Mesodermal cell (in vitro differentiated cells): ENCODE measurements at regions not wholly inside any gene's neighbourhood (a gene's known extent, or its start where the extent isn't known, plus 50 kb on each side); places are given as distances from the start of the nearest gene placed in this dataset.

Source experiments
- H3K27ac ChIP-seq: 2 replicates; pipeline ENCODE4 v1.7.0; 2013; ENCODE audit warnings: mild to moderate bottlenecking, low read depth, low read length, moderate library complexity; ENCODE audit not compliant: severe bottlenecking
- H3K36me3 ChIP-seq: 2 replicates; pipeline ENCODE4 v1.7.1; 2013; ENCODE audit warnings: mild to moderate bottlenecking, low read length, moderate library complexity; ENCODE audit not compliant: control insufficient read depth, insufficient read depth
- H3K4me1 ChIP-seq: one replicate; pipeline ENCODE4 v1.7.1; 2013; ENCODE audit warnings: mild to moderate bottlenecking, low read length; ENCODE audit not compliant: insufficient read depth, control insufficient read depth, poor library complexity, severe bottlenecking
- H3K4me3 ChIP-seq: 2 replicates; pipeline ENCODE4 v1.7.0; 2013; ENCODE audit warnings: low read length, control low read depth, mild to moderate bottlenecking; ENCODE audit not compliant: insufficient read depth, poor library complexity, severe bottlenecking; ENCODE audit errors: extremely low read depth
- H3K9me3 ChIP-seq: 2 replicates; pipeline ENCODE4 v1.7.1; 2013; ENCODE audit warnings: mild to moderate bottlenecking, low read length, moderate library complexity; ENCODE audit not compliant: control insufficient read depth
- WGBS, 2 experiments: methylation state at CpG; one replicate each; pipeline ENCODE4 v1.1.5; 2013; ENCODE audit warnings: missing lambda C conversion rate in 2 of 2; ENCODE audit not compliant: insufficient coverage in 2 of 2; 5-methylcytosine and 5-hydroxymethylcytosine counted together

DNA sequence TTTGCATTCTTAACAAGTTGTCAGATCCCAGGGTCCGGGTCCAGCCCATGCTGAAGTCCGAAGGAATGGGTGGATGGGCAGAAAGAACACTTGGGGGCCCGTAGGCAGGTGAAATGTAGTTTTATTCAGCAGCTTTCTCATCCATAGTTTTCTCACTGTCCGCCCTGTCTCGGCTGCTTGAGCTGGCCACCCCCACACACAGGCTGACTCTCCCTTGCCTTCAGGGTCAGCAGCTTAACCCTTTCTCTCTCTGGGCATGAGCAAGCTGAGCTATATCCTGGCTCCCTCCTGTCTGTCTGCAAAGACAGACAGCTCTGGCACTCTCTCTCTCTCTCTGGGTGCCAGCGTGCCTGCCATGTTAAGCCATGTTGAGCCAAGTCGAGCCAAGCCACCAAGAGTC is 163.9 kb downstream of the PTCSC3 start:
- WGBS, 2 experiments: 69 to 96% methylated on average over 2 to 6 of the region's 7 CpGs
- no peak overlapping the region for H3K27ac ChIP-seq
- no peaks in the 10 kb centered on the region for H3K9me3 ChIP-seq
- H3K4me1 ChIP-seq: no peaks in the 10 kb centered on the region
- H3K36me3 ChIP-seq: no peaks in the 10 kb centered on the region
- no peak overlapping the region for H3K4me3 ChIP-seq

DNA sequence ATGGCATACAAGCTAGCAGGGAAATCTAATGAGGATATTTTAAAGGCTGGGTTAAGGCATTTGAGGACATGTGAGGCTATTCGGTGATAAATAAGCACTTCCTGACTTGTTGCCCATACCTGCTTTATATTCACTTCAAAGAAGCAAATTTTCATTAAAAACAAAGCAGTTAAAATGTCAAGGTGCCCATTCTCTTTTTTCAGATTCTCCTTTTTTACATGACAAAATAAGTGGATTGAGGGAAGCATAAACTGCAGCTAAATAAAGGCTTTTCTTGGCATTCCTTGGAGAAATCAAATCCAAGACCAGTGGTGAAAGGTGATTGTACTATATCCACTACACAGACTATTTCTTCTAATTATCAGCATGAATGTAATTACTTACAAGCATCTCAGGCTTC is 166.9 kb downstream of the PTCSC3 start:
- H3K27ac ChIP-seq: no peak overlapping the region

DNA sequence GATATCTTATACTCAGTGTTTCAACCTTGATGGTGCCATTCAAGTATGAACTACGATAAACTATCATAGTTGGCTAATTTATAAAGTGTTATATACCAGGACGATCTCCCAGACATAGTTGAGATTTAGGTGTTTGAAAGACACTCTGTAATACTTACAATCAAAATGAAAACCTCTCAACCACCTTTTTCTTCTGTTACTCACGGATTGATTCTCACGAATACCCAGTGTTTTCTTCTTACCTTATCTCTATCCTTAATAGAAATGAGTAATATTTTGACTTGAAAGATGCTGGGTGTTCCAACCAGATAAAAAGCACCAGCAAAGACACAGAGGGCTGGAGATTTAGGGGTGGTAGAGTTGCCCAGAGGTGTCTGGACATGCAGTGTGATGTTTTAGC is 169.9 kb downstream of the PTCSC3 start:
- Histone ChIP-seq H3K4me3 (no peak overlapping the region), H3K9me3 (no peaks in the 10 kb centered on the region), H3K36me3 (no peaks in the 10 kb centered on the region), H3K27ac (no peak overlapping the region), H3K4me1 (no peaks in the 10 kb centered on the region)
- no CpG with 5 or more reads among the region's 4 CpGs for WGBS, 2 experiments

More for the DNA sequence above, 166.9 kb downstream of the PTCSC3 start:
- Histone ChIP-seq H3K9me3 (no peaks in the 10 kb centered on the region), H3K36me3 (no peaks in the 10 kb centered on the region), H3K4me3 (no peak overlapping the region), H3K4me1 (no peaks in the 10 kb centered on the region)
- WGBS, 2 experiments: no CpG with 5 or more reads among the region's 1 CpG

- Histone ChIP-seq H3K9me3 (no peaks in the 10 kb centered on the region), H3K27ac (no peak overlapping the region), H3K36me3 (no peaks in the 10 kb centered on the region), H3K4me1 (no peaks in the 10 kb centered on the region), H3K4me3 (no peak overlapping the region)
- WGBS, 2 experiments: 76 to 93% methylated on average over 3 of the region's 4 CpGs
Observed at GRCh38 chr14:36005670-36006069, 170.9 kb downstream of the PTCSC3 start.

DNA sequence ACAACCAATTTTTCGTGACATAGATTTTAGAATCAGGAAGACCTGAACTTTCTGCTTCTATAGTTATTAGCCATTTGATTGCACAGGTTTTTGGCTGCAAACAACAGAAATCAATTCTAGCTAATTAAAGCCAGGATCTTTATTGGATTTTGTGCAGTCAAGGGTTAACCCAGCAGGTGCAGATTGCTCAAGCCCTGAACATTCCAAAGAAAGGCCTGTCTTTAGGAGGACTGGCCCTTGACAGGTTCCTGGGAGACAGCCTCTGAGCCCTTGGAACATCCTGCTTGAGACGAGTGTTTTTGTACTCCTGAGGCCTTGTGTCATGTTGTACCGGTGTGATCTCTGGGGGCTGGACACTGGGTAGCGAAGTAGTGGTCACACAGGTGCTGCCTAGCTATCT is 174.6 kb downstream of the PTCSC3 start:
- H3K4me1 ChIP-seq: no peaks in the 10 kb centered on the region
- 83 to 95% methylated on average over 3 to 4 of the region's 4 CpGs for WGBS, 2 experiments
- H3K9me3 ChIP-seq: no peaks in the 10 kb centered on the region
- no peak overlapping the region for H3K27ac ChIP-seq
- no peak overlapping the region for H3K4me3 ChIP-seq
- H3K36me3 ChIP-seq: no peaks in the 10 kb centered on the region

DNA sequence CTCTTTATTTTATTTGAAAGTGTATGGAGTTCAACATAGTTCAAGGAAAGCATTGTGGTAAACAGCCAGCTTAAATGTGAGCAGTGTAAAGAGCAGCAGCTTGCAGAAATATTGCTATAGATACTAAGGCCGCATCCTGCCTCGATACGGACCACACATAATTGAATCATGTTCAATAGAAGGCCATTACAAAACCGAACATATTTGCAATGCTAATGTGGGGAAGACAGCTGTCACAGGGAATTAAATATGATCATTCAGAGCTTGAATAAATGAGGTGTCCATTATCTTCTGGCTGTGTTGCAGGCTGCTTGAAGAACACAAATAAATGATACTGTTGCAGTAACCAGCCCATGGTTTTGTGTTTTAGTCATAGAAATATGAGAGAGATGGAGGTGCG is 173.2 kb downstream of the BRMS1L start:
- Histone ChIP-seq H3K27ac (no peak overlapping the region), H3K9me3 (no peaks in the 10 kb centered on the region), H3K4me1 (no peaks in the 10 kb centered on the region), H3K4me3 (no peak overlapping the region), H3K36me3 (no peaks in the 10 kb centered on the region)
- WGBS, 2 experiments: 95 to 97% methylated on average over 3 to 4 of the region's 5 CpGs

DNA sequence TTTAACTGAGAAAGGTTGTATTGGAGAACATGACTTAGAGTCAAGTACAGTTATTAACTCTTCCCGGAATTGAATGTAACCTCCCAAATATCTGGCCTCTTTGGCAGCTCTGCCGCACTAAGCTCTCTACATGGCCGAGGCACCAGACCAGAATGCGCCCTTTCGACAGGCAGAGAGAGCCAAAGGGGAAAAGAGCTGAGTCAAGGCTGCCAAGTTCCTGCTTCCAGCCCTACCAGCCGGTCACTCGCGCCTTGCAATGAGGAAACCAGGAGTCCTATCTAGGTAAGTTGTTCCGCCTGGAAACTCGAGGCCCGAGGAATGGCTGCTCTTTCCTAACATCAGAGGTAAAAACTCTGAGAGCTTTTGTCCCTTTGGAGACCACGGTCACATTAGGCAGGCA is 172.2 kb downstream of the BRMS1L start:
- no peak overlapping the region for H3K27ac ChIP-seq
- H3K4me1 ChIP-seq: no peaks in the 10 kb centered on the region
- 93 to 95% methylated on average over 11 to 12 of the region's 12 CpGs for WGBS, 2 experiments
- no peak overlapping the region for H3K4me3 ChIP-seq
- H3K36me3 ChIP-seq: no peaks in the 10 kb centered on the region
- H3K9me3 ChIP-seq: no peaks in the 10 kb centered on the region

DNA sequence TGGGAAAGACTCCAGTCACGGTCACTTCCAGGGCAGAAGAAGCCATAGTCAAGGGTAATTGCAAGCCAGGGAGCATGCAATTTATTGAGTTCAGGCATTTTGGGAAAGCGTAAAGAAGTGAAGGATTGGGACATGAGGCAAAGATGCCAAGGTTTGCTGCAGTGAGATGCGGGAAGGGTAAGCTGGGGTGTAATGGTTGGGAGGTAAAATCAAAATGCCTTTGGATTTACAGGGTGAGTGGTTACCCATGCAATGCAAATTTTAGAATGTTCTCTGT is 167.5 kb downstream of the BRMS1L start:
- Histone ChIP-seq H3K9me3 (no peaks in the 10 kb centered on the region), H3K27ac (no peak overlapping the region), H3K4me3 (no peak overlapping the region), H3K36me3 (no peaks in the 10 kb centered on the region), H3K4me1 (no peaks in the 10 kb centered on the region)
- whole genome bisulfite sequencing, 2 experiments: 78 to 100% methylated on average over 3 of the region's 3 CpGs

DNA sequence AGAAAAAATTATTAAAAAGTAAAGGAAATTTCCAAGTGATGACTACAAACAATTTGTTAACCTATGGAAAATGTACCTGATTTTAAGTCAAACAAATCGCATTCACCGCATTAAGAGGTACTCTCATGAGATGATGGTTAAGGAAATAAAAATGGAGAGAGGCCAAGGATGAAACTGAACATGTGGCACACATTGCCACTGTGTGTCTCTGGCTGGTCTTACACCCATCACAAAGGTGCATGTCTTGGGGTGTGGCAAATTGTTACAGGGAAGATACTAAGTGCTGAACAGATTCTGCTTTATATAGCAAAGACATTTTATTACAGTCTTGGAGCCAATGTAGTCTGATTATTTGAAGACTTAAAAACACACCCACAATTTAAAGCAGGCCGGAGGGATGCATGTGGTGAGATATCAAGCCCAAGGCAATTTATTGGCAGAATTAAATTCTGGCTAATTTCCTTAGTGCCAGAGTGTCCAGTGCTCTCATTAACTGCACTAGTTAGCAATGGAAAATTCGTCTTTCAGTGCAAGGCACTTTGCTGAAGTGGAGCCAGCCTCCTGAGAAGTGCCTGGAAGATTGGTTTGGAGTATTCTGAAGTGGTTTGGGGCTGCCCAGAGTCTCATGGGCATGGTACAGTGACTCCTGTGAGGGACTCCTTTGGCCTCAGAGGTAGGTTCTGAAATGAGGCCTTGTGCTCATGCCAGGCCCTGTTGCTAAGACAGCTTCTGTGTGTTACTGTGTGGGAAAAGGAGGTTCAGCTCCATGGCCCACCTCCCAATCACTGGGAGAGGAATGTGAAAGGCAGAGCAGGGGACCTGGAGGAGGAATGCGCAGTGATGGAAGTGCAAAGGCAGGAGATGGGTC is 166.9 kb downstream of the BRMS1L start:
- Histone ChIP-seq H3K36me3 (no peaks in the 10 kb centered on the region), H3K9me3 (no peaks in the 10 kb centered on the region), H3K27ac (no peak overlapping the region), H3K4me1 (no peaks in the 10 kb centered on the region), H3K4me3 (no peak overlapping the region)
- WGBS, 2 experiments: 91 to 93% methylated on average over 4 to 5 of the region's 5 CpGs

DNA sequence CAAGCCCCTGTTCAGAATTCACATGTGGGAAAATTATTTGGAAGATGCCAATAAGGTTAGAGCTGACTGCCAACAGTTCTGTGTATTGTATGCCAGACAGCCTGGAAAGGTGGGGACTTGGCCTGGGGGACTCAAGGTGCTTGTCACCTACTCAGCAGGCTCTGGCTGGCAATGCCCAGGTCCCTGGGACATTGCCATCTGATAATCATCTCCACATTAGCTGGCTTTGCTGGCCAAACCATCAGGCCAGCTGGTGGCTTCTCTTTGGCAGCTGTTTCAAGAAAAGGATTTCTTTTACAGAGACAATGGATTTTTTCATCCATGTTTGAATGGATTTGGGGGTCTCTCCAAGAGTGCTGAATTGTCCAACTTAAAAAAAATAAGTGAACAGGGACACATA is 165.2 kb downstream of the BRMS1L start:
- H3K36me3 ChIP-seq: no peaks in the 10 kb centered on the region
- H3K9me3 ChIP-seq: no peaks in the 10 kb centered on the region
- H3K4me1 ChIP-seq: no peaks in the 10 kb centered on the region
- H3K4me3 ChIP-seq: no peak overlapping the region
- H3K27ac ChIP-seq: no peak overlapping the region

DNA sequence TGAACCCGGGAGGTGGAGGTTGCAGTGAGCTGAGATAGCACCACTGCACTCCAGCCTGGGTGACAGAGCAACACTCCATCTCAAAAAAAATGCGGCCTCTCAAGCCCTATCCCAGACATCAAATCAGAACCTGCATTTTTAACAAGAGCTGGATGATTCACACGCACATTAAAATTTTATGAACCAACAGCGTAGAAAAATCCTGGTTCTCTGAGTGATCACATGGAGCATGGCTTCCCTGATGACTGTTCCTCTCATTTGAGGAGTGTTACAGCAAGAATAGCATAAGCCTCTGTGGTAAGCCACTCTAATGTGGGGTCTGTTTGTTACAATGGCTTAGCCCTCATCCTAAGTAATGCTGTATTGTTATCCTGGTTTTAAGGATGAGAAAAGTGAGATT is 163.6 kb downstream of the BRMS1L start:
- H3K9me3 ChIP-seq: no peaks in the 10 kb centered on the region
- 91 to 100% methylated on average over 2 to 3 of the region's 4 CpGs for WGBS, 2 experiments

More for the DNA sequence above, 163.6 kb downstream of the BRMS1L start:
- Histone ChIP-seq H3K36me3 (no peaks in the 10 kb centered on the region), H3K4me1 (peaks cover 6% of the 10 kb centered on the region), H3K4me3 (no peak overlapping the region), H3K27ac (no peak overlapping the region)
